ENCODE measurements at regions not wholly inside any gene's neighbourhood (a gene's known extent, or its start where the extent isn't known, plus 50 kb on each side); places are given as distances from the start of the nearest gene placed in this dataset.
"Not testable (repeated sequence)": the region's sequence is repeated elsewhere in the genome, so short reads cannot be mapped to it uniquely, and the experiment has no call there.

DNA sequence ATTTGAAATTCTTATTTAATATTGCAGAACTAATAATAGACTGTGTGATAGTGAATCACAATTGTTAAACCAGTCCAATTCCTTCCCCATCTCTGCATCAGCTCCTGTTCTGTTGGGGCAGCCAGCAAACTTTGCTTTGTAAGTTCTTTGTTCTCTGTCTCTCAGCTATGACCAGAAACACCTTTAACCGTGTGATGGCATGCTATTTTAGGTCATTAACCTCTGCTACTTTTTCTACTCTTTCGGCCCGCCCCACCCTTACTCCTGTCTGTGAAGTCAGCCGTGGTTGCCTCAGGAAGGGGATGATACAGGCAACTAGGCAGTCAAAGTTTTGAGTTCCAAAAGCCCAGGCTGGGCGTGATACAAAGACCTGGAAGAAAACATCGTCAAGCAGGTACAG lies 51.3 kb upstream of the EGFL6 start:
- no peak for DNase-seq

DNA sequence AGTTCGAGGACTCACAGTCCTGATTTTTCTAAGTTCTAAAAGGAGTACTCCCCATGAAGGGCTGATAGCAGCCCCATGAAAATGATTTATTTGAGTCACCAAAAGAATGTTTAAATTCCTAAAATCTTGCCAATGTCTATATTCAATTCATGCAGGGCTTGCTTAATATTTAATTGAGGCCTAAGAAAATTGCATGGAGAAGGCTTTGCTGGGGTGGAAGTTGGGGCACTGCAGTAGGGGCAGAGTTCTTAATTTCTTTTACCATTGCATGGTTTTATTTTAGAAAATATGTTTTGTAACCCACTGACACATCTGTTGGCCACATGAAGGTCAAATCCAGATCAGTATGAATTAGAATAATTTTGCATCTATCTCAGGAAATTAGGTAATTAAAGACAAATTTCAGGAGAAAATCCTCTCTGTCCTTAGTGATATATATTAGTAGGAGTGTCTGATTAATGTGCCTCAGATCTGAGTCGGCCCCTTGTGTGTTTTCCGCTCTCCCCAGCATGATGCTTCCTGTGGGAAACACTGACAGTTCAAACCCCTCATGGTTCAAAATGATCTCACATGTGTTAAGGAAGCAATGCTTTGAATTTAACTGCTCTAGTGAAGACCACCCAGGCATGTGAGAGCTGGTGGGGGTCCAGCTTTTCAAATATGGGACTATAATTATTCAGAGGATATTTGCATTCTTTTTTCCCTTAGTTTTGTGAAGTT lies 54.0 kb upstream of the EGFL6 start:
- DNase-seq = no peak

DNA sequence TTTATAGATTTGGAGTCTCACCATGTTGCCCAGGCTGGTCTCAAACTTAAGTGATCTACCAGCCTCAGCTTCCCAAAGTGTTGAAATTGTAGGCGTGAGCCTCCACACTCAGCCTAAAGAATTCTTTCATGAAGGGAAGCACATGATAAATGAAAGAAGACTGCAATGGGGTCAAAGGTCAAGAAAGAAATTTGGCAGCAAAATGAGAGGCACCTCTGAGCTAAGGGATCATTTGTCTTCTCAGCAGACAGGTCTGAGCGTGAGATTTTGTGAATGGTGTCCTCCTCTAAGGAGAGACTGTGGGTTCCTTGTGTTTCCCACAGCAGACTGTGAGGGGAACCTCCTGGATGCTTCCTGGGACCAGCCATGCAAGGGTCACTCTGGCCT lies 57.5 kb upstream of the EGFL6 start:
- DNase-seq = no peak

DNA sequence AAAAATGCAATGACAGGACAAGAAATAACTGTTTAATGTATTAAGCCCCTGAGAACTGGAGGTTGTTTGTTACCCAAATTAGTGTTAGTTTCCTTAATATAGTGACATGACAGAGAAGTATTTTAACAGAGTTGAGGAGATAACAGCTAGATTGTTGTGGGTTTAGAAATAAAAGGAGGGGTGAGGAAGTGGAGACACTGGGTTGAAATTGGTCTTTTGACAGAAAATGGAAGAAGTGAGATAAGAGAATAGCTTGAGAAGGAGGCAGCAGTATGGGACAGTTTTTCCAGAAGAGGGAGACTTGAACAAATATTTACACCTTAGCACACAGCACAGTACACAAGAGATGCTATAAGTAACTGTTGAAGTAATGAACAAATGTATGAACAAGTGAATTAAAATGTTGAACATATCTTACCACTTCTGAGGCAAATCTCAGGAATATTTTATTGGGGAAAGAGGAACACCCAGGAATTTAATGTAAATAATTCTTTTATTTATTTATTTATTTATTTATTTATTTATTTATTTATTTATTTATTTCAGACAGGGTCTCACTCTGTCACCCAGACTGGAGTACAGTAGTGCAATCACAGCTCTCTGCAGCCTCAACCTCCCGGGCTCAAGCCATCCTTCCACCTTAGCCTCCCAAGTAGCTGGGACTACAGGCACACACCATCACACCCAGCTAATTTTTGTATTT lies 58.0 kb upstream of the EGFL6 start:
- DNase-seq = no peak

DNA sequence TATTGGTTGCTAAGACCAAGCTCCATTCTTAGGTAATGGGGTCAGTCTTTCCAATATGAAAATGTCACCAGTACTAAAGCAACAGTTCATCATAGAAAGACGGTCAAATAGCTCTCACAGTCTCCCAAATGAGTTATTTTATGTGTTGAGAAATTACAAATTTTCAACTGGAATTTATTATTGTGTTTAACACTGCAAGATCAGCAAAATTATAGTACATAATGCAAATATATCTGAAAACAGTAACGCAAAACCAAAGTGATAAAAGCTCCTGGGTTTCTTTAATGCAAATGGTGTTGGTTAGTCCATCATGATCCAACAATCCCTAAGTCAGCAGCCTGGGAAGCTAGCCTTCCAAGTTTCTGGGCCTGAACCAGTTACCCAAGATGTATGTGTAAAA lies 61.5 kb upstream of the EGFL6 start:
- no peak for DNase-seq

DNA sequence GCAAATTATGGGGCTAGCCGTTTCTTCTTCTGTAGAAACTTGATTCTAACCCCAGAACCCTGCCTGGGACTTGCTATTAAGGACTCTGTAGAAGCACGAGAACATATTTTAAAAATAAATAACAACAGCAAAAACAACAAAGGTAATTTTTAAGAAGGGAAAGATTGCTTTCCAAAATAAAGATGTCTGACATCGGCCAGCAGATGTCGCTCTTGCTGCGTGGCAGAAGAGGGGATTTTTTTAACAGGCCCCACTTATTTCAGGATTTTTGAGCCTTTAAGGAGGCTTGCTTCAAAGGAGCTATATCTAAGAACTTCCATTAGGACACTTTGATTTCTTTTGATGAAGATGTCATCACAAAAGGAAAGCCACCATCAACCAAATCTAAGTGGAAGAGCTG lies 62.8 kb upstream of the EGFL6 start:
- no peak for DNase-seq

DNA sequence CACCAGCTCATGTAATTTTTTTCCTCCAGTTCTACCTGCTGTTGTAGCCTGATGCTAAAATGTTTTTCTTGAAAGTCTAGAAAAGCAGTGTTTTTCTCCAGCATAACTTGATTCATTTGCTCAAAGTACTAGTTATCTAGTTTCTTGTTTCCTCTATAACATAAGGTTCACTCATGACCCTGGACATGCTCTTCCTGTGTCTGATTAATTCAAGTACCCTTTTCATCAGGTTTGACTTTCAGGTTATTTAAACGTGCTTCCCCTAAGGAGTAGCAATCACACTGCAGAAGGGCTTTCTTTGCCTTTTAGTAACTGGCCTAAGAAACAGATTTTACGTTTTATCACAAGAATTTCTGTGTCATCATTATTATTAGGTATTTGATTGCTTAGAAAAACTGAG lies 66.8 kb upstream of the EGFL6 start:
- no peak for DNase-seq

DNA sequence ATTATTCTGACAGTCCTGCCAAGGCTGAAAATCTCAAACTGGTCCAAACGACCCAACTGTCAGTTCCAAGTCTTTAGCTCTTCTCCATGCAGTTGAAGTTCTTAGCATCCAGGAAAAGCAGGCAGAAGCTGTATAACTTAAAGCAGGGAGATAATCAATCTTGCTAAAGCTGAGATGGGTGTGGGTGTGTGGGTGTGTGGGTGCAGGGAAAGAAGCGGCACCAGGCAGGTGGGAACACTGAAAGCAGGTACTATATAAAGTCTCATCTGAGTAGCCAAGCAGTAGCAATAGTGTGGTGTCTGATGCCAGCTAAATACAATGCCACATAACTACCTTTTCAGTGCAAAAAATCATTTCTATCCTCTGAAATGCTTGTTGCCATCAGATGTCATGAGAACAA lies 69.7 kb upstream of the EGFL6 start:
- DNase-seq = no peak

DNA sequence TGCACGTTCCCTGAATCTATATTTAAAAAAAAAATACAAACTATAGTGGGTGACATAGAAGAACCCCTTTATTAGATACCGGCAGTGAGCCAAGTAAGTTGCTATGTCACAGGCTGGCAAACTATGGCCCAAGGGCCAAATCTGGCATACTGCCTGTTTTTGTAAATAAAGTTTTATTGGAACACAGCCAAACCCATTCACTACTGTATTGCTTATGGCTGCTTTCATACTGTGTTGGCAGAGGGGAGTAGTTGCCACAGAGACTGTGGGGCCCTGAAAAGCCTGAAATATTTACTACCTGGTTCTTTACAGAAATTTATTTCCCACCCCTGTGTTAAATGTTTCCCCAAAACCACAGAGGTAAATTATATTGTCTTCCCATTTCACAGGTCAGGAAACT lies 71.2 kb upstream of the EGFL6 start:
- DNase-seq = no peak

DNA sequence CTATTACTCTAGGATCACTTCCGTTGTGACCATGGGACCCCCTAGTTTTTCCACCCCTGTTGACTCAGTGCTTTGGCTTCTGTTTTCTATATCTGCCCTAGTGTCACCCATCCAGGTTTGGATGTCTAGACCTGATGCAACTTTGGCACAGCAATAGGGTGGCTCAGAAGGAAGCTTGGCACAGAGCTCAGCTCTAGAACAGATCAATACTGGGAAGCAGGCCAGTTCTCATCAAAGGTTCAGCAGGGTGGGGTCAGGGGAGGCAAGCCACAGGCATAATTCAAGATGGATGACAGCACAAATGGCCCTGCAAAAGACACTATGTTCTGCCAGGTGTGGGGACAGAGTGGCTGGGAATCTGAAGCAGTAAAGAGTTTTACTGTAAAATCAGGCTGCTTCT lies 74.2 kb upstream of the EGFL6 start:
- DNase-seq = peak; percentile 35

DNA sequence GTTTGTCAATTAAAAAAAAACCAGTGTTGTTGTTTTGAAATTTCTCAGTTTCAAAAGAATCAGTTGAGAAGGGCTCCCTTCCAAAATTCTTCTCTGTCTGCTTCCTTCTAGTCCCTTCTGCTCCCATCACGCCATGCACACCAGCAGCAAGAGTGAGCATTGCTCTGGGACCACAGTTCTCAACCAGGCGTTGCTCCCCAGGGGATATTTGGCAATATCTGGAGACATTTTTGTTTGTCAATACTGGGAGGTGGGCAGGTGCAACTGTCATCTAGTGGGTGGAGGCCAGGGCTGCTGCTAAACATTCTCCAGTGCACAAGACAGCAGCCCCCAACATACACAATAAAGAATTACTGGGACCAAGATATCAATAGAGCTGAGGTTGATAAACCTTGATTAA lies 74.8 kb upstream of the EGFL6 start:
- DNase-seq = no peak

DNA sequence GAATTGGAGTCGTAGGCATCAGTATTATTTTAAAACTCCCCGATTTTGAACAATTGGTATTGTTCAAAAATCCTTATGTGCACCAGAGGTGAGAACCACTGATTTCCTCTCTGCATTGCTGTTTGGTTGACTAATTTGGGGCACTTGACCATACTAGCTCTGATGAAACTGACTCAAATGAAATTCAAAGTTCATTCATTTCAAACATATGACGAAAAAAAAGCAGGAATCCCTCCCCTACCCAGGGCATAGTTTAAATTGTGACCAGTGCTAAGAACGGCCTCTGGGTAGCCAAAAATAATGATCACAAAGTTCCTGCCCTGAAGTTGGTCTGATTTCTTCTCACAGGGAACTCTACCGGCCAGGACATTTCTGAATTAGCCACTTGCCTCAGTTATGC lies 75.7 kb upstream of the EGFL6 start:
- DNase-seq = no peak

DNA sequence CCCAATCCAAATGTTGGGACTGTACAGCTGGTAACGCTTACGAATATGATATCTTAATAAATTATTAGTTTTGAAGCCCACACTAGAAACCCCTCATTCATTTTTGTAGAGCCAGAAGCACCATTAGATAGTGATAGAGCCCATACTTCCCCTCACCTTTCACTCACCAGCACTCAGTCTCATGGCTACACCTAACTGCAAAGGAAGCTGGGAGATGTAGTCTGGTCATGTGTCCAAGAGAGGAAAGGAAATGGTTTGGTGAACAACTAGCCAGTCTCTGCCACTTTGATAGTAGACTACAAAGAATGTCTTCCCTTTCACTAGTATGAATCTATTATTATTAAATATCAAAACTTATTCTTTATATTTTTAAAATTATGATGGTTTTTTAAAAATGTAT lies 77.1 kb upstream of the EGFL6 start:
- DNase-seq = no peak

DNA sequence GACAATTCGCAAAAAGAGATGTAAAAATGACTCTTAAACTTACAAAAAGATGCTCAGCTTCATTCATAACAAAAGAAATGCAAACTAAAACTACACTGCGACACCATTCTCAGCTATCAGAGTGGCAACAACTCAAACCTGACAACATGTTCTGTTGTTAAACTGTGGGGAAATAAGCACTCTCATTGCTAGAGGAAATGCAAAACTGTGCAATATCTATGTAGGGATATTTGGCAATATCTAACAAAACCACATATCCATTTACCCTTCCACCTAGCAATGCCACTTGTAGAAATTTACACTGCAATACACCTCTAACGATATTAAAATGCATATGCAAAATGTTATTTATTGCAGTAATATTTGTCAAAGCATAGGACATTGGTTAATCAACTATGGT lies 78.3 kb upstream of the EGFL6 start:
- no peak for DNase-seq

DNA sequence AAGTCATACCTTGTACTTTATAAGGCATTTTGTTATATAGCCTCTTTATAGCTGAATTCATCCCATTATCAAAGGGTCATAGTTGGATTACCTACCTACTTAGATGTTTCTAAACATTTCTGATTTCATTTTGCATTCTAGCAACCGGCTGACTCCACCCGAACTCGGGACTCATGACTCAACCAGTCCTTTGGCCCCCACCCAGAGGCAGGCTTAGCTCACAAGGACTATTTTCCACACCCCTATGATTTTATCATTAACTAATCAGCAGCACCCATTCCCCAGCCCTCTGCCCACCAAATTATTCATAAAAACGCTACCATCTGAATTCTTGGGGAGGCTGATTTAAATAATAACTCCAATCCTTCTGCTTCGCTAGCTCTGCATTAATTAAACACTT lies 79.9 kb upstream of the EGFL6 start:
- no peak for DNase-seq

DNA sequence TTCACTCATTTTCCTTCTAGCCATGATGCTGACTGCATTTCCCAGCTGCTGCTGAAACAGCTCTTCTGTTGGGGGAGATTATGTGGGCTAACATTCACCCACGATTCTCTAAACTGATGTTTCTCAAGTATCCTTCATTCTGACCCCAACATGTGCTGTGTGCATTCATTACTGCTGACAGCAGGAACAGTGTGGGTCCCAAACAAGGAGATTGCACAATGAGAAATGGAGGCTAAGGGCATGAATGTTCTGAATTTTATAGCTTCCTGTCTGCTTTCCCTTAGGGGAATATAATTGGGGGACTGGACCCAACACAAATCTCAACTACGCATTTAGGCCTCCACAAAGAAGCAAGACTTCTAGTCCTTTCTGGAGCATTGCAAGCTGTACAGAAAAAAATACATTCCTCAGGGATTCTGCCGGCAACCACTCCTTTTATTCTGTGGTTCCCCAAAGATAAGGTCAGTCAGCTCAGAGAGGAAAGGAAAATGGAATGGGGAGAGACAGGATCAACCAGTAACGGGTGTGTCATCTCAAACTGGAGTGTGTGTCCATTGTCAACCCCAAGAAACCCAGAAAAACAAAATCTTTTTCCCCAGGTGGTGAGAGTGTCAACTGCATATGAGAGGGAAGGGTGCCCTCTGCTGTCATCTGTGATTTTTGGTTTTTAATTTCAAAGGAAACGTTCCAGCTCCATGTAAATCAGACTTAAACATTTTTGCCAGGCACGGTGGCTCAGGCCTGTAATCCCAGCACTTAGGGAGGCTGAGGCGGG lies 81.5 kb upstream of the EGFL6 start:
- DNase-seq = peak; percentile 41

DNA sequence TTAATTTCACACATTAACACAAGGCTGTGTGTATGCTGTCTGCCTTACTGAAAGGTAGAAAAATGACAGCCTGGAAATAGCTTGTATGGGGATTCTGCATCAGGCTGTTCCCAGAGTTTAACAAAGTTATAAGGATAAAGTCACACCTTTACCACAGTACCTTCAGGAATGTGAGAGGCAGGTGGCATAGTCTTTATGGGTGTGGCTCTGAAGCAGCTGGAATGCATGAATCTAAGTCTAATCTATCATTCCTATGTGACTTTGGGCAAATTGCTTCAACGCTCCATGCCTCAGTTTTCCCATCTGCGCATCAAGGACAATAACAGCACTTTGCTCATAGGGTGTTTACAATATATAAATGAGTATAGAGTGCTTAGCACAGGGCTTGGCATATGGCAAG lies 84.2 kb upstream of the EGFL6 start:
- DNase-seq = no peak

DNA sequence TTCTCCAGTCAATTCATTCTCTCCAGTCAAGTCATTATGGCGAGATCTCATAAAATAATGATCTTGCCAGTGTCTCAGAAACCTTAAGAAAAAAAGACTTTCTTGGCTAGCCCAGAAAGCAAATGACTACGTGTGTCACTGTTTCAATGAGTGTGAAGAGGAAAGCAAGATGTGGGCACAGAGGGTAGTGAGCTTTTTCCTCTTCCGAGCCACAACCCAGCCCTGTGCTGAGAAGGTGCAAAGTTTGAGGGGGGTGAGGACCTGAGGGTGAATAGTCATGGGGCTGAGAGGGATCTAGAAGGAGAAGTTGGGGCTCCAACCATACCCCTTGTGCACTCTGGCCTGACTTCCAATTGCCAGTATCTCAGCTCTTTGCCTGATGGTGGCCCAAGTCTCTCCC lies 85.6 kb upstream of the EGFL6 start:
- no peak for DNase-seq

DNA sequence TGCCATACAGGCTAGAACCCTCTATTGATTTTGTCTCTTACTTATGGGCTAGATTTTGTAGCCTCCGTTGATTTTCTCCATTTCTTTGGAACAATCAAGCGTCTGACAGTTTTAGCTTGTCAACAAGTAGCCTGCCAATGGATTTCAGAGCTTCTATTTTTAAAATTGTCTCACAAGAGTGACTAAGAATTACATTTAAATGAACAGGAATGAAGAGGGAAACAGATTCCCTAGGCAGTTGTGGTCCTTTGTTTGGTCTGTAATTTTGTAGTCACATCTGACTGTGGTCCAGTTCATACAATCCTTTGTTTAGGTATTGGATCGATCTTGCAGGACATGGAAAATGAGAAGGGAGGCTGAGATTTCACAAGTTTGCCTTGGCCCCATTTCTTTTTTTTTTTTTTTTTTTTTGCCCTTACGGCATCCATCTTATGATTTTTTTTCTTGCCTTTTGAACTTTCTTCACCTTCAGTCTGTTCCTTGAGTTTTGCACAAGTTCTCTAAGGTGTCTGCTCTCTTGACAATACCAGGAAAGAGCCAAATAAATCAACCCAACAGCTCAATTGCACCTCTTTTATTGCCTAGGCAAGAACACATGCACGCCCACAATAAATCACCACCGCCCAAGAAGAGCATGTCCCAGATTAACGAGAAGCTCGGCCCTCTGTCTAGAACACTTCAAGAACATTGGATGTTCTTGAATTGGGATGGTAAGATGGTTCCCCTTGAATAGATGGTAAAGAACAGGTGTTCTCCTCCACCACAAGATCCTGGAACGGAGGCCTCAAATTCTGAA lies 86.5 kb upstream of the EGFL6 start:
- DNase-seq = no peak

DNA sequence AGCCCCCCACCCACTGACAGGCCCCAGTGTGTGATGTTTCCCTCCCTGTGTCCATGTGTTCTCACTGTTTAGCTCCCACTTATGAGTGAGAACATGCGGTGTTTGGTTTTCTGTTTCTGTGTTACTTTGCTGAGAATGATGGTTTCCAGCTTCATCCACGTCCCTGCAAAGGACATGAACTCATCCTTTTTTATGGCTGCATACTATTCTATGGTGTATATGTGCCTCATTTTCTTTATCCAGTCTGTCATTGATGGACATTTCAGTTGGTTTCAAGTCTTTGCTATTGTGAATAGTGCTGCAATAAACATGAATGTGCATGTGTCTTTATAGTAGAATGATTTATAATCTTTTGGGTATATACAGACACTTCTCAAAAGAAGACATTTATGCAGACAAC lies 88.6 kb upstream of the EGFL6 start:
- DNase-seq = not testable (repeated sequence)

DNA sequence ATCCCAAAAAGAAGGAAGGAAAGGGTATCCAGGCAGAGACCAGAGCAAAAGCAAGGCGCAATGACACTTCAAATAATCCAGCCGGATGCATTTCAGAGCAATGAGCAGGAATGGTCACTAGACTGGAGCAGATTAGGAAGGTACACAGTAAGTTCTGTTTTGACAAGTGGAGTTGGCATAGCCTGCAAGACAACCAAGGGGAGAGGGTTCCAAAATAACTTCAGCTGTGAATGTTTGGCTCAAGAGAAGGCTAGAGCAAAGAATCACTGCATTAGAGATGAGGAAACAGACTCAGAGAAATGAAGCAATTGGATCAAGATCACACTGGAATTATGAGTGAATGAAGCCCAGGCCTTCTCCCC lies 90.0 kb upstream of the EGFL6 start:
- DNase-seq = no peak

DNA sequence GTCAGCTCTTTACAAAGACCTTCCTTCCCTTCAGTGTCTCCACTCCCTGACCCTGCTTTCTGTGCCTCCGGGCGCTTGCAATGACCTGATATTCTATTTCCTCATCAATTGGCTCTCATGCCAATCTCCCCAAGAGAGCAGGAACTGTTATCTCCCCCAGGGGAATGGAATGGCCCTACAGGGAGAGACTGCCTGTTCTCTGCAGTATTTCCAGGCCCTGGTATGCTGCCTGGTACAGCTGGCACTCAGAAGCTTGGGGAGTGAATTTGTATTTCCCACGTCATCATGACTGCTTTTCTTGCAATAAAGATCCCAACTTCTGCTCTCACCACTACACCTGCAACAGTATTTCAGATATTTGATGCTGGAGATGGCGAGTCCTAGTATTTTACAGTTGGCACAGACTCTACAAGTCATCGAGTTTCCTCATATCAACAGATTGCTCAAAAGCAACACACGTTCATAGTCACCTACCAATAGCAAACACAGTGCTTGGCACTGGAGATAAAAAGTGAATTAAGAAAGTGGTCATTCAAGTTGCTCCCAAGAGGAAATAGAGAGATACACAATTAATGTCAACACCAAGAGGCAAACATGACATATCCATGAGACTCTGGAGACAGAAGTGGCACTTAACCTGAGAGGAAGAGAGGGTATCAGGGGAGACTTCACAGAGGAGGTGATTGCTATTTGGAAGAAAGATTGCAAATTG lies 90.5 kb upstream of the EGFL6 start:
- DNase-seq = no peak

DNA sequence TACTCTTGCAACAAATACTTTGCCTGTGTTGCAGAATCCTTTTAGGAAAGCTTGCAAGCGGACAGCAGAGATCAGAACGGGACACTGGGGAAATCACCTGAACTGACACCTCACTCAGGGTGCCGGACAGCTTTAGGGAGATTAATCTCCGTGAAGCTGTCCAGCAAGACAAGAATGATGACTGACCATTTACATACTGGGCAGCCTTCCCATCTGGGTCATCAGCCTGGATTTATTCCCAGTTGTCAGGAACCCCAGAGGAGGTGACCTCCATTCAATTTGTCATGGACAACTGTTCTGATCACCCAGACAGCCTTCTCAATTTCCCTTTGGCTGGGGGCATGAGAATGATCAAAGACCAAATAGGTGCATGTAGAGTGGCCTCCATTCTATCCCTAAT lies 93.0 kb upstream of the EGFL6 start:
- no peak for DNase-seq
